PC-9 (cell line): ENCODE measurements at regions not wholly inside any gene's neighbourhood (a gene's known extent, or its start where the extent isn't known, plus 50 kb on each side); places are given as distances from the start of the nearest gene placed in this dataset.

Source experiments
- BruUV-seq: library from RNA; stranded (reverse); fragments of 400-500 nt; replicated peaks from 2 replicates; lab custom pipeline; 2021; lab: Mats Ljungman, UMichigan
- CTCF ChIA-PET: fragments of 300-600 bp; sonication (Branson Sonifier 250); formaldehyde crosslinking; loops from one replicate; lab custom pipeline; 2022; ENCODE audit warnings: antibody characterized with exemption; lab: Charles Lee
- POLR2A ChIA-PET: fragments of 300-600 bp; sonication (Branson Sonifier 250); formaldehyde crosslinking; loops from one replicate; lab custom pipeline; 2022; ENCODE audit warnings: antibody characterized with exemption; ENCODE audit not compliant: unreplicated experiment; lab: Charles Lee
- DNase-seq, 2 experiments: peaks; one replicate each; pipeline versions ENCODE4 v3.0.0 to v3.0.0-alpha.2; 2015 to 2022; ENCODE audit warnings: mixed read lengths in 1 of 2
- H2AFZ ChIP-seq: fragments of 200-600 bp; sonication (generic); 2 replicates; pipeline ENCODE4 v1.8.1; 2017; ENCODE audit warnings: antibody characterized with exemption
- H3F3A ChIP-seq: fragments of 200-600 bp; sonication (generic); 2 replicates; pipeline ENCODE4 v1.8.1; 2017; ENCODE audit warnings: antibody characterized with exemption, mild to moderate bottlenecking, low read depth; ENCODE audit not compliant: insufficient read depth
- H3K27ac ChIP-seq: fragments of 200-600 bp; sonication (generic); 2 replicates; pipeline ENCODE4 v1.6.1; 2016; ENCODE audit warnings: mixed run types
- H3K27me3 ChIP-seq: fragments of 200-600 bp; sonication (generic); 2 replicates; pipeline ENCODE4 v1.6.1; 2016; ENCODE audit warnings: low read depth, mixed run types; ENCODE audit not compliant: insufficient read depth
- H3K36me3 ChIP-seq: fragments of 200-600 bp; sonication (generic); 2 replicates; pipeline ENCODE4 v1.6.1; 2016; ENCODE audit warnings: low read depth, mixed run types
- H3K4me1 ChIP-seq: fragments of 200-600 bp; sonication (generic); replicated peaks from 2 replicates; pipeline ENCODE4 v1.6.1; 2016; ENCODE audit warnings: mixed run types; ENCODE audit not compliant: insufficient read depth
- H3K4me2 ChIP-seq: fragments of 200-600 bp; sonication (generic); 2 replicates; pipeline ENCODE4 v1.6.1; 2017; ENCODE audit warnings: mixed run types
- H3K4me3 ChIP-seq: fragments of 200-600 bp; sonication (generic); 2 replicates; pipeline ENCODE4 v1.6.1; 2016; ENCODE audit warnings: mixed run types
- H3K79me2 ChIP-seq: fragments of 200-600 bp; sonication (generic); 2 replicates; pipeline ENCODE4 v1.6.1; 2017; ENCODE audit warnings: low read depth, mixed run types
- H3K9me2 ChIP-seq: fragments of 200-600 bp; sonication (generic); 2 replicates; pipeline ENCODE4 v1.8.1; 2017; ENCODE audit warnings: mild to moderate bottlenecking; ENCODE audit not compliant: insufficient read depth
- H3K9me3 ChIP-seq: fragments of 200-600 bp; sonication (generic); 2 replicates; pipeline ENCODE4 v1.8.1; 2016; ENCODE audit warnings: low read depth; ENCODE audit not compliant: insufficient read depth
- H4K20me1 ChIP-seq: fragments of 200-600 bp; sonication (generic); 2 replicates; pipeline ENCODE4 v1.8.1; 2017; ENCODE audit not compliant: insufficient read depth
- EZH2 ChIP-seq: fragments of 200-600 bp; sonication (generic); IDR thresholded peaks from 2 replicates; pipeline ENCODE4 v1.8.0; 2017; ENCODE audit warnings: antibody characterized with exemption, low read depth
- intact Hi-C: fragments of 100-400 bp; cut with micrococcal nuclease; formaldehyde crosslinking; loops from one replicate; pipeline ENCODE4 v1.10.0; 2022; ENCODE audit not compliant: unreplicated experiment
- TF ChIP-seq, protein P1 (sequence below): fragments of 200-600 bp; sonication (generic); conservative IDR thresholded peaks from 2 replicates; pipeline ENCODE4 v1.6.1; 2017; ENCODE audit warnings: mixed run types, antibody characterized with exemption, mild to moderate bottlenecking, moderate library complexity

DNA sequence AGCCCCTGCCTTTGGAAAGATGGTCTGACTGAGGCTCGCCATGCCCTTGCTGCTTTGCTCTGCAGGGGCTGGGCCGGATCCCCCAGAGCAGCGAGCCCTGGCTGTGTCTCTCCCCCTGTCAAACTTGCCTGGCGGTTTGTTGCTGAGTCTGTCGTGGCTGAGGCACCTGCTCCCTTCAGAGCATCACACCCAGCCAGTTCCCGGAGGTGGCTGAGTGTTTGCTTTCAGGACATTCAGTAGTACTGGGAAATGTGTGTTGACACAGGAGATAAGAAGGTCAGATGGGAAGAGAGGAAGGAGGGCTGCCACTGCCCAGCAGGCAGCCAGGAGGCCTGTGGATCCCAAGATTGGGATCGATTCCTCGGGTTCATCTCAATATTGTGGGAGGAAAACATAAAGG lies 62.9 kb downstream of the GADD45G start:
- H3F3A ChIP-seq: no peaks in the 10 kb centered on the region
- no peak for DNase-seq
- no peak overlapping the region for H2AFZ ChIP-seq
- H3K27me3 ChIP-seq: peaks cover 65% of the 10 kb centered on the region
- intact Hi-C loops: no loop called here
- no peak overlapping the region for H3K27ac ChIP-seq
- no peak overlapping the region for H3K4me3 ChIP-seq
- TF ChIP-seq, protein P1, sequence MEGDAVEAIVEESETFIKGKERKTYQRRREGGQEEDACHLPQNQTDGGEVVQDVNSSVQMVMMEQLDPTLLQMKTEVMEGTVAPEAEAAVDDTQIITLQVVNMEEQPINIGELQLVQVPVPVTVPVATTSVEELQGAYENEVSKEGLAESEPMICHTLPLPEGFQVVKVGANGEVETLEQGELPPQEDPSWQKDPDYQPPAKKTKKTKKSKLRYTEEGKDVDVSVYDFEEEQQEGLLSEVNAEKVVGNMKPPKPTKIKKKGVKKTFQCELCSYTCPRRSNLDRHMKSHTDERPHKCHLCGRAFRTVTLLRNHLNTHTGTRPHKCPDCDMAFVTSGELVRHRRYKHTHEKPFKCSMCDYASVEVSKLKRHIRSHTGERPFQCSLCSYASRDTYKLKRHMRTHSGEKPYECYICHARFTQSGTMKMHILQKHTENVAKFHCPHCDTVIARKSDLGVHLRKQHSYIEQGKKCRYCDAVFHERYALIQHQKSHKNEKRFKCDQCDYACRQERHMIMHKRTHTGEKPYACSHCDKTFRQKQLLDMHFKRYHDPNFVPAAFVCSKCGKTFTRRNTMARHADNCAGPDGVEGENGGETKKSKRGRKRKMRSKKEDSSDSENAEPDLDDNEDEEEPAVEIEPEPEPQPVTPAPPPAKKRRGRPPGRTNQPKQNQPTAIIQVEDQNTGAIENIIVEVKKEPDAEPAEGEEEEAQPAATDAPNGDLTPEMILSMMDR: no peak
- no peak for TF ChIP-seq EZH2
- H4K20me1 ChIP-seq: no peaks in the 10 kb centered on the region
- ChIA-PET POLR2A (no interaction called here), CTCF (no interaction called here)
- no peaks in the 10 kb centered on the region for H3K9me3 ChIP-seq
- no peaks in the 10 kb centered on the region for H3K79me2 ChIP-seq
- BruUV-seq: no TSS peak
- no peaks in the 10 kb centered on the region for H3K4me1 ChIP-seq
- H3K4me2 ChIP-seq: no peak overlapping the region
- H3K36me3 ChIP-seq: no peaks in the 10 kb centered on the region
- H3K9me2 ChIP-seq: no peaks in the 10 kb centered on the region

DNA sequence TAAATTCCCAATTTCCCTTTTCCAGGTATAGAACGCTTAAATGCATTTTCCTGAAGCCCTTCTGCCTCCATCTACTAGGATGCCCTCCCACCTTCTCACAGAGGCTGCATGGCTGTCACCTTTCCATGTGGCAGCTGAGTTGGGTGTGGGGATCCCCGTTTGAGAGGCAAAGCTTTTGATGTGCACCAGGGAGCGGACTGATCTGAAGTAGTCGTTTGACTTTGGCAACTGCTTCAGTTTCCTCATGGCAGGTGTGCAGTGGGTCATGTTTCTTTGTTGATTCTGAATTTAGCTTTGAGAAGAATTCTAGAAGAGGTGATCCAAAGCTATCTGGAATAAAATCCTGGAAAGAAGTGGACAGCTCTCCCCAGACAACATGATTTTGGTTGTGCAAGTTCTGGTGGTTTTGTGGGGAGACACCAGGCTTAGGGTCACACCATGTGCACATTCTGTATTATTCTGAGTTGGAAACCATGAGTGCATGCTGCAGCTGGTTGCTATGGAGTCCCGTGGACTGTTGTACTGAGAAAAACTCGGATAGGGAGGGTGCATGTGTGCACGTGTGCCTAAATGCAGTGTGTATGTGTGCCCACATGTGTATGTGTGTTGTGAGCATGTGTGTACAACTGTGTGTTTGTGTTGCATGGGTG lies 63.5 kb downstream of the GADD45G start:
- Histone ChIP-seq H3K79me2 (no peaks in the 10 kb centered on the region), H3K9me3 (no peaks in the 10 kb centered on the region), H2AFZ (no peak overlapping the region), H3K36me3 (no peaks in the 10 kb centered on the region), H3K9me2 (no peaks in the 10 kb centered on the region), H3K27me3 (peaks cover 58% of the 10 kb centered on the region), H3F3A (no peaks in the 10 kb centered on the region), H3K4me2 (no peak overlapping the region), H3K27ac (no peak overlapping the region), H3K4me3 (no peak overlapping the region), H4K20me1 (no peaks in the 10 kb centered on the region), H3K4me1 (no peaks in the 10 kb centered on the region)
- no TSS peak for BruUV-seq
- intact Hi-C loops: no loop called here
- no peak for DNase-seq
- POLR2A ChIA-PET: no interaction called here
- CTCF ChIA-PET: no interaction called here
- no peak for TF ChIP-seq EZH2
- TF ChIP-seq, protein P1: no peak

DNA sequence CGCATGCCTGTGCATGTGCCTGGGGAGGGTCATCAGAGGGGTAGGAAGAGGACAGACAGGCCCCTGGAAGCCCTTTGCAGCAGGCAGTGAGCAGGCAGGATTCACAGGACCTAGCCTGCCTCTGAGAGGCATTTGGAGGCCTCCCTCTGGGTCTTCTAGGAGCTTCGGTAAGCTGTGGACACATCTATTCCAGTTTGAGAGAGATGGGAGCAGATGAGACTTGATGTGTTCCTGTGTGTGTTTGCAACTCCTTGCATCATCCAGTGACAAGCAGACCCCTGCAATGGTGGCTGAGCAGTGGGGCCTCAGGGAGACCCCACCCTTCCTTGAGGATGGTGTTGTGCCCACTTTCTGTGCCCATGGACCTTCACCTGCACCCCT lies 64.0 kb downstream of the GADD45G start:
- TF ChIP-seq, protein P1: no peak
- TF ChIP-seq EZH2: no peak
- Histone ChIP-seq H3K79me2 (no peaks in the 10 kb centered on the region), H3F3A (no peaks in the 10 kb centered on the region), H3K4me2 (no peak overlapping the region), H3K27ac (no peak overlapping the region), H3K9me2 (no peaks in the 10 kb centered on the region), H2AFZ (no peak overlapping the region), H3K4me1 (no peaks in the 10 kb centered on the region), H4K20me1 (no peaks in the 10 kb centered on the region), H3K36me3 (no peaks in the 10 kb centered on the region), H3K4me3 (no peak overlapping the region), H3K9me3 (no peaks in the 10 kb centered on the region), H3K27me3 (peaks cover 53% of the 10 kb centered on the region)
- no TSS peak for BruUV-seq
- ChIA-PET POLR2A (no interaction called here), CTCF (no interaction called here)
- intact Hi-C loops: no loop called here
- DNase-seq: no peak
